GM12801 (cell line): ENCODE measurements at regions not wholly inside any gene's neighbourhood (a gene's known extent, or its start where the extent isn't known, plus 50 kb on each side); places are given as distances from the start of the nearest gene placed in this dataset.

Experiments
- CTCF ChIP-seq: IDR thresholded peaks from one replicate; pipeline ENCODE4 v1.5.1; 2011; ENCODE audit warnings: control low read depth; ENCODE audit not compliant: insufficient read length; ENCODE audit errors: extremely low read depth

- TF ChIP-seq CTCF: no peak
Measured at GRCh38 chr11:11036848-11037732, 179.2 kb upstream of the ZBED5 start.

- no peak for TF ChIP-seq CTCF
Measured at GRCh38 chr11:11036185-11036847, 178.5 kb upstream of the ZBED5 start.

GRCh38 chr11:11035331-11035730, 177.5 kb upstream of the ZBED5 start:
- no peak for TF ChIP-seq CTCF

- TF ChIP-seq CTCF: no peak
Measured at GRCh38 chr11:11034476-11034875, 176.6 kb upstream of the ZBED5 start.

GRCh38 chr11:11032066-11032465, 174.2 kb upstream of the ZBED5 start:
- no peak for TF ChIP-seq CTCF

GRCh38 chr11:11029027-11029426, 171.2 kb upstream of the ZBED5 start:
- TF ChIP-seq CTCF: no peak

- no peak for TF ChIP-seq CTCF
Measured at GRCh38 chr11:11028017-11028692, 170.3 kb upstream of the ZBED5 start.
